ENCODE measurements at regions not wholly inside any gene's neighbourhood (a gene's known extent, or its start where the extent isn't known, plus 50 kb on each side); places are given as distances from the start of the nearest gene placed in this dataset.

- peaks cover 9% of the 10 kb centered on the region for H3K36me3 Mint-ChIP-seq (ENCODE audit: insufficient read depth, unreplicated experiment)
- CTCF ChIA-PET: no interaction called here
- H3K9me3 Mint-ChIP-seq (ENCODE audit: unreplicated experiment): no peaks in the 10 kb centered on the region
- H3K27ac Mint-ChIP-seq (ENCODE audit: low read depth, unreplicated experiment): no peak overlapping the region
- no peak overlapping the region for H3K4me3 Mint-ChIP-seq (ENCODE audit: unreplicated experiment)
- POLR2A ChIA-PET: no interaction called here
- no peak for TF ChIP-seq CTCF (IDR thresholded peaks at IDR 0.05; ENCODE audit: unreplicated experiment)
- intact Hi-C loops (cut with micrococcal nuclease): no loop called here
- H3K27me3 Mint-ChIP-seq (ENCODE audit: insufficient read depth, unreplicated experiment): no peaks in the 10 kb centered on the region
- no TSS peak for BruUV-seq (replicated peaks)
- no peaks in the 10 kb centered on the region for H3K4me1 Mint-ChIP-seq (ENCODE audit: insufficient read depth, unreplicated experiment)
- no peak for DNase-seq (ENCODE audit: unreplicated experiment)
Measured at GRCh38 chr19:27750391-27751043, 1462.4 kb downstream of the UQCRFS1 start.

GRCh38 chr19:27748551-27749152, 1464.3 kb downstream of the UQCRFS1 start:
- H3K4me3 Mint-ChIP-seq (ENCODE audit: unreplicated experiment): no peak overlapping the region
- no TSS peak for BruUV-seq (replicated peaks)
- no peaks in the 10 kb centered on the region for H3K9me3 Mint-ChIP-seq (ENCODE audit: unreplicated experiment)
- H3K36me3 Mint-ChIP-seq (ENCODE audit: insufficient read depth, unreplicated experiment): peaks cover 10% of the 10 kb centered on the region
- POLR2A ChIA-PET: interaction anchor here (1.6 kb wide), 1 partner anchor 45 kb away, joined by 3 read pairs; no protein-coding TSS in a partner anchor
- no peaks in the 10 kb centered on the region for H3K27me3 Mint-ChIP-seq (ENCODE audit: insufficient read depth, unreplicated experiment)
- intact Hi-C loops (cut with micrococcal nuclease): no loop called here
- H3K27ac Mint-ChIP-seq (ENCODE audit: low read depth, unreplicated experiment): no peak overlapping the region
- DNase-seq (ENCODE audit: unreplicated experiment): no peak
- no peaks in the 10 kb centered on the region for H3K4me1 Mint-ChIP-seq (ENCODE audit: insufficient read depth, unreplicated experiment)
- CTCF ChIA-PET: interaction anchor here (0.7 kb wide), 2 partner anchors 493 to 880 kb away, joined by 3 to 4 read pairs; no protein-coding TSS in a partner anchor
- TF ChIP-seq CTCF (IDR thresholded peaks at IDR 0.05; ENCODE audit: unreplicated experiment): no peak

- DNase-seq (ENCODE audit: unreplicated experiment): no peak
- TF ChIP-seq CTCF (IDR thresholded peaks at IDR 0.05; ENCODE audit: unreplicated experiment): no peak
- peaks cover 19% of the 10 kb centered on the region for H3K36me3 Mint-ChIP-seq (ENCODE audit: insufficient read depth, unreplicated experiment)
- H3K4me3 Mint-ChIP-seq (ENCODE audit: unreplicated experiment): no peak overlapping the region
- no peaks in the 10 kb centered on the region for H3K27me3 Mint-ChIP-seq (ENCODE audit: insufficient read depth, unreplicated experiment)
- CTCF ChIA-PET: no interaction called here
- intact Hi-C loops (cut with micrococcal nuclease): no loop called here
- H3K27ac Mint-ChIP-seq (ENCODE audit: low read depth, unreplicated experiment): no peak overlapping the region
- BruUV-seq (replicated peaks): no TSS peak
- POLR2A ChIA-PET: no interaction called here
- H3K9me3 Mint-ChIP-seq (ENCODE audit: unreplicated experiment): no peaks in the 10 kb centered on the region
- no peaks in the 10 kb centered on the region for H3K4me1 Mint-ChIP-seq (ENCODE audit: insufficient read depth, unreplicated experiment)
Measured at GRCh38 chr19:27746691-27747380, 1466.1 kb downstream of the UQCRFS1 start.

GRCh38 chr19:27745978-27746542, 1466.9 kb downstream of the UQCRFS1 start:
- no TSS peak for BruUV-seq (replicated peaks)
- no peaks in the 10 kb centered on the region for H3K9me3 Mint-ChIP-seq (ENCODE audit: unreplicated experiment)
- peaks cover 19% of the 10 kb centered on the region for H3K36me3 Mint-ChIP-seq (ENCODE audit: insufficient read depth, unreplicated experiment)
- CTCF ChIA-PET: no interaction called here
- no peak overlapping the region for H3K27ac Mint-ChIP-seq (ENCODE audit: low read depth, unreplicated experiment)
- intact Hi-C loops (cut with micrococcal nuclease): no loop called here
- no peak for TF ChIP-seq CTCF (IDR thresholded peaks at IDR 0.05; ENCODE audit: unreplicated experiment)
- H3K4me3 Mint-ChIP-seq (ENCODE audit: unreplicated experiment): no peak overlapping the region
- DNase-seq (ENCODE audit: unreplicated experiment): no peak
- no peaks in the 10 kb centered on the region for H3K4me1 Mint-ChIP-seq (ENCODE audit: insufficient read depth, unreplicated experiment)
- H3K27me3 Mint-ChIP-seq (ENCODE audit: insufficient read depth, unreplicated experiment): no peaks in the 10 kb centered on the region
- POLR2A ChIA-PET: no interaction called here
